Stimulated activated CD8-positive, alpha-beta memory T cell treated with anti-CD3 and anti-CD28 coated beads, Interleukin-15, amount 100 ng/mL, for 24 hours (primary cell): ENCODE measurements at regions not wholly inside any gene's neighbourhood (a gene's known extent, or its start where the extent isn't known, plus 50 kb on each side); places are given as distances from the start of the nearest gene placed in this dataset.

ENCODE experiments used
- DNase-seq: peaks from one replicate; pipeline ENCODE4 v3.0.0-alpha.2; 2020; ENCODE audit warnings: low read depth

DNA sequence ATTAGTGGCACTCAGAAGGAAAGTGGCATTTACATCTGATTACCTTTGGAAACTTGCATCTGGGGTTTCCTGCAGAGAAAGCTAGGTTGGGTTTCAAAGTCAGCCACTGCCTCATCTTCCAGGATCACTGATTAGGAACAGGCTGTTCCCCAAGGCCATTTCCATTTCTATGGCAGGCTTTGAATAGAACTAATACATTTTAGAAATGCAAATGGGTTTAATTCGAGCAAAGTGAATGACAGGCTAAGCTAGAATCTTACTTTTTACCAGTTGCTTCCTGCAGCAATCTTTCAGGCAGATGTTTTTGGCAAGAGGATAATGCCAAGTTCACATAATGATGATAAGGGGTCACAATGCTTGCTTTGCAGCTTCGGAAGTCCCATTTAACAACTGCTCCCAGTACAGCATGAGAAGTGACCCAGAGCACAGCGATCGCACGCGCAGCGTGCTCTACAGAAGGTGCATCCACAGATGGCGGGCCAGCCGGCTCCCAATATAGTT lies 336.7 kb downstream of the LPIN1 start:
- DNase-seq: no peak

DNA sequence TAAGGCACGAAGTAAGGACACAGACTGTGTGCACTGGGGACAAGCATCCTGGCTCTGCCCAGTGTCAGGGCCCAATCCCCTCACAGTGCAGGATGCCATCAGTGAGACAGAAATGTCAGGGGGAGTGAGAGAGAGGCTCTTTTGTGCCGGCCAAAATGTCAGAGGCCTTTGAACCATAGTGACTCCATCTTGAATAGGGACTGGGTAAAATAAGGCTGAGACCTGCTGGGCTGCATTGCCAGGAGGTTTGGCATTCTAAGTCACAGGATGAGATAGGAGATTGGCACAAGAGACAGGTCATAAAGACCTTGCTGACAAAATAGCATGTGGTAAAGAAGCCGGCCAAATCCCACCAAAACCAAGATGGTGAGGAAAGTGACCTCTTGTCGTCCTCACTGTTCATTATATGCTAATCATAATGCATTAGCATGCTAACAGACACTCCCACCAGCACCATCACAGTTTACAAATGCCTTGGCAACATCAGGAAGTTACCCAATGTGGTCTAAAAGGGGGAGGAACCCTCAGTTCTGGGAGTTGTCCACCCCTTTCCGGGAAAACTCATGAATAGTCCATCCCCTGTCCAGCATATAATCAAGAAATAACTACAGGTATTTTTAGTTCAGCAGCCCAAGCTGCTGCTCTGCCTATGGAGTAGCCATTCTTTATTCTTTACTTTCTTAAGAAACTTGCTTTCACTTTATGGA lies 337.4 kb downstream of the LPIN1 start:
- DNase-seq: no peak

- DNase-seq: no peak
These were observed 340.7 kb downstream of the LPIN1 start for GRCh38 chr2:12087175-12087574.

GRCh38 chr2:12087671-12088380 lies 341.4 kb downstream of the LPIN1 start:
- no peak for DNase-seq

- DNase-seq: no peak
These were observed 342.6 kb downstream of the LPIN1 start for GRCh38 chr2:12089001-12089400.

DNA sequence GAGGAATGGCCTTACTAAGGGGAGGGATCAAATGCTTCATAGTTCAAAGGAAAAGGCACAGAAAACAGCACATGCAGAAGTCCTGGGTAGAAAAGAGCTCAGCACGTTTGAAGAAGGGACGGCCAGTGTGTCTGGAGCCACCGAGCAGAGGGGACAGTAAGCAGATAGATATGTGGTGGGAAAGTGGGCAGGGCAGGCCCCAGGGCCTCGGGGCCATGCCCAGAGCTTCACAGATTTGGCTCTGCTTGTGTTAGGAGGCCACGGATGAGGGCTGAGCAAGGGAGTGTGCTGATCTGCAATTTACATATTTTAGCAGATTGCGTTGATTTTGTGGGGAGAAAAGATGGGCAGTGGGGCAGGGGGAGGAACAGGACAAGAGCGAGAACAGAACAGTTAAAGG lies 343.1 kb downstream of the LPIN1 start:
- DNase-seq: no peak

- DNase-seq: no peak
These were observed 343.6 kb downstream of the LPIN1 start for GRCh38 chr2:12090072-12090471.

- DNase-seq: no peak
These were observed 344.2 kb downstream of the LPIN1 start for GRCh38 chr2:12090590-12090989.

DNA sequence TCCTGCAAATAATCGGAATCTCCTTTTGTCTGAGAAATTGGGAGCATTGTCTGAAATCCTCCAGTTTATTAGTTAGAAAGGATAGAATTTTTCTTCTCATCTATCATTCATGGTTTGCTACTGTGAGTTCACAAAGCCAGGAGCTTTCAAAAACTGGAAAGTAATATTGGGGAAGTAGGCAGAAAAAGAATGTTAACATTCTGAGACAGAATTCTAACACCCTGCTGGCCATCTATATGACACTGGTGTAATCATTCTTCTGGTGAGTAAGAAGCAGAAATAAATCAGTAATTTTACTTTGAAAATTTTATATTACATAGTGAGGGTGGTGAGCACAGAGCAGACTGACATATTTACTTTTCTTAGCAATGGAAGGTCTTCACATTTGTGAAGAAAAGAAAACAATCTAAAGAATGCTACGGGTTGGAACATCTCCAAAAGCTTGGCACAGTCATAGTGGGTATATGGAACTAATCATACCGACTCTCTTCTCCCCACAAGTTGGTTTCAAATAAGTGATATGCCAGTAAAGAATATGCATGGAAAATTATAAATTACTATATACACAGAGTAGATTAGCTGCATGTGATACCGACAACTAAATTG lies 344.9 kb downstream of the LPIN1 start:
- DNase-seq: no peak

DNA sequence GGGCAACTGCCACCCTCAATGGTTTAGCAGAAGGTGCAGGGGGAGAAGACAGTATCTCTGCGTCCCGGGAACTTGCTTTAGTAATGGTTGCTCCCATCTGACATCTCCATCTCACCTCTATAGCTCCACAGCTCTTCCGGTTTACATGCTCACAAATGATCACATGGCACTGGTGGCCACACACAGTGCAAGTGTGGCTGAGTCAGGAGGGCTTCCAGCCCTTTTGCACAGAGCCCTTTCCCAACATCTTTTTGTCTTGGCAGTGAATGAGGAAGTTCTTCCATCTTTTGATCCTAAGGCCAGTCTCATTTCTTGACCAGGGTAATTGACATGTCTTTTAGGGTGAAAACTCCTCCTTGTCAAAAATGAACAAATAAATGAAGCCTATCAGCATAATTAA lies 347.7 kb downstream of the LPIN1 start:
- no peak for DNase-seq

- DNase-seq: no peak
These were observed 349.8 kb downstream of the LPIN1 start for GRCh38 chr2:12096051-12096787.

DNA sequence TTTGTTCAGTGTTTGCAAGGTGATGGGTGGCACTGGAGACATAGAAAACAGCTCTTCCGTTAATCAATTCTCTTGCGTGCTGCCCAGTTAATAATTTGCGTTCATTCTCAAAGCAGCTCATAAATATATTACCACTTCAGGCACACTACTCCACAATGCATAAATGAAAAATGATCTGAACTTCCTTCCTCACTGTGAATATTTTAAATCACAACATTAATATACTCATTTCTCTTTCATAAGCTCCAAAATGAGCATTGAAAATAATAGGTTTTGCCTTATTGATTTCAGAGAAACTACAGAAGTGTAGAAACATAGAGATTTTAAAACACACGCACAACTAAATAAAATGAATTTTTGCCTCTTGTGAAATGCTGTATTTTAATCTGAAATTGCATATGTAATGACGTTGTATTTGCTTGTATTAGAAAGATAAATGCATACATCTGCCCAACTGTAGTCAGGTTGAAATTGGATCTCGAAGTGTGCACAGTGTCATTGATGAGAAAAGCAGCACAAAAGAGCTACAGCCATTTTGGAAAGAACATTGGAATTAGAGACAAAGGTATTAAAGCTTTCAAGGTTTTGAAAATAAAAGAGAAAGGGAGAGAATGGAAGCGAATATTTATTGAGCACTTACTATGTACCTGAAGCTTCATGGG lies 350.5 kb downstream of the LPIN1 start:
- no peak for DNase-seq

DNA sequence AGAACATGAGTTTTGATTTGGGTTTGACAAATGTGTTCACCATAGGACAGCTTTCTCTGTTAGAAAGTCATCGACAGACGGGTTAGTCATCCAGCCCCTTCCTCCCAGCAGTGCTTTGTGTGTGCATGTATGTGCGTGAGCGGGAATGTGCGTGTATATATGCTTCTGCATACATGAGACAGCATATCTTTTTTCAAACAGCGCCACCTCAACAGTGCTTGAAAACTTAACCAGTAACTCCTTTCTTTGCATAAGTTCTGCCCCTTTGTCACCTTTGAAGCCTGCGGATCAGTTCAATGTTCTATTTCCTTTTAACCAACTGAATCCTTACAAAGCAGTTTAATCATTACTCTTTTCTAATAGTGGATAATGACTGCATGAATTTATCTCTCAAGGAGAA lies 351.4 kb downstream of the LPIN1 start:
- DNase-seq: no peak

- DNase-seq: no peak
These were observed 352.9 kb downstream of the LPIN1 start for GRCh38 chr2:12099374-12099773.

- no peak for DNase-seq
These were observed 356.2 kb downstream of the LPIN1 start for GRCh38 chr2:12102679-12103078.

- DNase-seq: no peak
These were observed 358.7 kb downstream of the LPIN1 start for GRCh38 chr2:12105180-12105579.

DNA sequence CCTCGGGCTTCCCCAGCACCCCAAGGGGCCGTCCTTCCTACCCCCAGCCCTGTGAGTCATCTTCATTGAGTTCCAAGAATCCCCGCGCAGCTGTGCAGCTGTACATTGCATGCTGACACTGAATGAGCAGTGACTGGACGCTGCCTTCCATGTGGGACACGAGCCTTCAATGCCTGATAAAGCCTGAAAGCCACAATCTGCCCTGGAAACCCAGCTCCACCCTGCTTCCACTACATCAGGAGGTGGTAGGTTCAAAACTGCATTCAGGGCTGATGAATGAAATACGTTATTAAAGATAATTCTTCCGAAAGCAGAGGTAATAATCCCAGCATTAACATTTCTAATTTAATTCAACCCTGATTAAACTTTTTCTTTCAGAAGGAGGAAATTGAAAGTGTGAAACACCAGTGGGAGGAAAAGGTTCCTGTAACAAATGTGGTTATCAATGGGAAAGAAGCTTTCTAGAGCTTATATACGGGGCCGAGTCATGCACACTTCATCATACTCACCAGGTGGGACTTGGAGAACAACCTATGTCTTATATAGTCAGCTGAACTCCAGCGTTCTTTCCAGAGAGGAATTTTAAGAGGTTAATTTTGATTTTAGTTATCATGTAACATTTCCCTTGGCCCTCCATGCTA lies 360.1 kb downstream of the LPIN1 start:
- DNase-seq: no peak

DNA sequence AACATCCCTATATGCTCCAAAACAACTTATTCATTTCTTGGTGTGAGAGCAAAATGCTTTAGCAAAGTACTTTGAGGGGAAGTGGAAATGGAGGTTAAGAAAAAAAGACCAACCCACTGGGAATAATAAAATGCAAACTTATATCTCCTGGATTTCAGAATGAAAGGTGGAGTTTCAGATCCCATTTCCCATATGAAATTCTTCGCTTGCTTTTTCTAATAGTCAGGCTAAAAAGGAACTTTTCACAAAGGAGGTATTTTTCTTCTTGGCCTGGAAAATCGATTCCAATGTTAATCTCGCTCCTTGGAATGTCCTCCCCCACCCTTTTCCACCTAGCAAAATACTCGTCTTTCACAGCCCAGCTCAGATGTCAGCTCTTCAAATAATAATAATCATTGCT lies 360.9 kb downstream of the LPIN1 start:
- no peak for DNase-seq

DNA sequence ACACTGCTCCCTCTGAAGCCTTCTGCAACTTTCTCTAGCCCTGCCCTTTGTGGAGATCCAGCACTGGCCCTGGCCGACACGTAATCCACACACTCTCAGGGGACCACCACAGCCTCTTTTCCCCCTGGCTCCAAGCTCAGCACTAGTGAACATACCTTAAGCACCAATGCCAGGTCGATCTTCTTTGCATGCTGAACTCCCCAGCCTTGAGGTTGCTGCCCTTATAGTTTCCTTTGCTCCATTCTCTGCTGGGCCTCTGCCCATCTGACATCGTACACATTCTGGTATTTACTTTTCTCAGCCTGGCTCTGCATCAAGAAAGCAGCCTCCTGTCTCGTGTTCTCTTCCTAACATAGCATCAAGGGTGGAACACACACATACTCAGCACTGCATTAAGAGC lies 361.5 kb downstream of the LPIN1 start:
- DNase-seq: no peak

GRCh38 chr2:12109363-12110017 lies 363.1 kb downstream of the LPIN1 start:
- no peak for DNase-seq

DNA sequence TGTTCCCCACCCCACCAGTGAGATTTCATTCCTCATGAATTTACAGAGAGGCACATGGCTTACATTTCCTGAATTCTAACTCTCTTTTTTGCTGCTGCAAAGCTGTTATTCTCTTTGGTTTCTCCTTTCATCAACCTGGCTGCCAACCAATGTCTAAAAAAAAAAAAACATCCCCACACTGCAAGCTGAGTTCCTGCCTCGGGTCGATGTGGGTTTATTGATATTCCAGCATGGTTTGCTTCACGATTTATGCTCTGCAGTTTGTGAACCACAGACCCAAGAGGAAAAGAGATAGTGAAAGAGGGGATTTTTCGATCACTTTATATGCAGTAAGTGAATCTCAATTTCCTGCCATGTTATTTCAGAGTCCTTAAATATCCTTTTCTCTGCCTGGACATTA lies 363.6 kb downstream of the LPIN1 start:
- DNase-seq: no peak
